NCI-H748 treated with DMSO at 0.1 percent for 48 hours (cell line): ENCODE measurements at regions not wholly inside any gene's neighbourhood (a gene's known extent, or its start where the extent isn't known, plus 50 kb on each side); places are given as distances from the start of the nearest gene placed in this dataset.

Source experiments
- DNase-seq: peaks from one replicate; lab custom pipeline; 2025; lab: John Stamatoyannopoulos, UW

- DNase-seq = no peak
Measured at GRCh38 chr21:38741092-38741949, 64.4 kb upstream of the ETS2 start.

GRCh38 chr21:38741950-38742256 lies 63.8 kb upstream of the ETS2 start:
- DNase-seq = no peak

DNA sequence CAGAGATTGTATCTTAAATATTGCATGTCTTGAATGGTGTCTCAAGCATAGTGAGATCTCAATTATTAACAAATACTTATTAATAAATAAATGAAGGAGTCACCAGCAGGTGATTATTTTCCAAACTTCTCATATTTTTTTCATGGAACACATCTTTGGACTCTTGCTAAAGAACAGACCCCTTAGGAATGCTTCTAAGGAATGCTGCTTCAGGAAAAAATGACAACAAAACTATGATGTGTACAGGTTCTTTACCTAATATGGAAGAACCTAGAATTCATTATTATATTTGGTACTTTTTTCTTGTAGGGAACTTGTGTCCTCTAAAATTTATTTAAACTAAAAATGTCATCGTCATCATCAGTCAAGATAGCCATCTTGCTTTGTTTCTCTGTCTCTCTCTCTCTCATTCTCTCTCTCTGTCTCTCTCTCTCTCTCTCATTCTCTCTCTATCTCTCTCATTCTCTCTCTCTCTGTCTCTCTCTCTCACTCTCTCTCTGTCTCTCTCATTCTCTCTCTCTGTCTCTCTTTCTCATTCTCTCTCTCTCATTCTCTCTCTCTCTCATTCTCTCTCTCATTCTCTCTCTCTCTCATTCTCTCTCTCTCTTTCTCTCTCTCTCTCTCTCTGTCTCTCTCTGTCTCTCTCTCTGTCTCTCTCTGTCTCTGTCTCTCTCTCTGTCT lies 63.0 kb upstream of the ETS2 start:
- no peak for DNase-seq

DNA sequence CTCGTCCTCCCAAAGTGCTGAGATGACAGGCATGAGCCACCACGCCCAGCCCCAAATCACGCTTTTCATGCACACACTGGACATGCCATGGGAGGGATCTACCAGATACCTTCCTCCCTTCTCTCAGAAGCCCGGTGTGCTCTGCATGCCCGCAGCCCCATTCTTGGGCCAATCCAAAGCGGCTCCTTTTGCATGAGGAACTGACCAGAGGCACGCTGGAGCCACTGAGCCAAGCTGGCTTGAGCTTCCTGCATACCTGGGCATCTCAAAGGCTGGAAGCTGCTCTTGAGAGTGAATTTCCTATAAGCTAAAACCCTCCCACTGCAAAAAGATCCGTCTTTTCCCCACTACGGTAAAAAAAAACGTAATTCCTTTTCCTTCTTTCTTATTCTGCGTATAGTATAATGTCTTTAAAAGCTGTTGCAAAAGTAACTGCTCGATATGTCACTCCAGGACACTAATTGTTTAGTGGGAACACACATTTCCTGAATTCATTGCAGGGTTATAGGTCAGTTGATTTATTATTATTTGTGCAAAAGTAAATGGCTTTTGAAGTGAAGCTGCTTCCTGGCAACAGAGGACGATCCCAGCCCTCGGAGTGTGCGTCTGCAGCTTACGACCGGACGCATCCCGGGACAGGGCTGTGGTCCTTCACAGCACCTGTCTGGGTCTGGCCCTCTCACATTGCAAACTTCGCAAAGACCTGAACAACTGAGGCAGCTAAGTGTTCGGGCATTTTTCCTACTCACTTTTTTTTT lies 61.8 kb upstream of the ETS2 start:
- DNase-seq = peak; percentile 34

GRCh38 chr21:38744861-38745260 lies 60.9 kb upstream of the ETS2 start:
- no peak for DNase-seq

DNA sequence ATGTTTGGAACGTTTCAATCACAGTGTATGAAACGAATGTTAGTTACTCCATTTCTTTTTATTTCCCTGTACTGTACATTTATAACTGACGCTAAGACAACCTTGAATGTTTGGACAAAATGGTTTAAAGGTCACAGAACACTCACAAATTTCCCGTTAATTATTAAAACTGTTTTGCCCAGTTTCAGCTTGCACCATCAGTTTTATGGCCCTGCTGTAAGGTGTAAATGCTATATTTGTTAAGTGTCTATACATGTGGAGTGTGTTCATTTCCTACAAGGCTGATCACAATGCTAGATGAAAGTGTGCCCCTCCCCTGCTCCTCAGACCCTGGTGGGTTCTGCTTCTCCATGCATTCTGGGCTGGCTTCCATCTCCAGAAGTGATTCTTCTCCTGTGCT lies 57.9 kb upstream of the ETS2 start:
- DNase-seq = no peak

DNA sequence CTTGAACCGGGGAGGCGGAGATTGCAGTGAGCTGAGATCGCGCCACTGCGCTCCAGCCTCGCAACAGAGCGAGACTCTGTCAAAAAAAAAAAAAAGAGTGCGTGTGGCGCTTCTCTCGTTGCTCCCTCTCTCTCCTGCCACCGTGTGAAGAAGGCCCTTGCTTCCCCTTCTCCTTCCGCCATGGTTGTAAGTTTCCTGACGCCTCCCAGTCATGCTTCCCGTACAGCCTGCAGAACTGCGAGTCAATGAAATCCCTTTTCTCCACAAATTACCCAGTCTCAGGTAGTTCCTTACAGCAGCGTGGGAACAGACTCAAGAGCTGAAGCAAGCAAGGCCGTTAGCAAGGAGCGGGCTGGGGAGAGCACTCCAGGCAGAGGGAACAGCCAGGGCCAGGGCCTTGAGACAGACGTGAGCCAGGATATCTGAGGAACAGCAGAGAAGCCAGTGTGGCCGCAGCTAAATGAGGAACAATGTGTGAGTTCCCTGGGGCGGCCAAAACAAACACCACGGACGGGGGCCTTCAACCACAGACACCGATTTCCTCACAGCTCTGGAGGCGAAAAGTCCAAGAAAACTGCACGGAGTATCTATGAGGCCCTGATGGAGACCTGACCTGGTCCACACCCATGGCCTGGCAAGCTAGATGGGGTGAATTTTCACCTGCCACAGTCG lies 54.2 kb upstream of the ETS2 start:
- DNase-seq = no peak

- no peak for DNase-seq
Measured at GRCh38 chr21:38752051-38752505, 53.7 kb upstream of the ETS2 start.

- DNase-seq = peak; percentile 4
Measured at GRCh38 chr21:38753114-38753513, 52.6 kb upstream of the ETS2 start.

DNA sequence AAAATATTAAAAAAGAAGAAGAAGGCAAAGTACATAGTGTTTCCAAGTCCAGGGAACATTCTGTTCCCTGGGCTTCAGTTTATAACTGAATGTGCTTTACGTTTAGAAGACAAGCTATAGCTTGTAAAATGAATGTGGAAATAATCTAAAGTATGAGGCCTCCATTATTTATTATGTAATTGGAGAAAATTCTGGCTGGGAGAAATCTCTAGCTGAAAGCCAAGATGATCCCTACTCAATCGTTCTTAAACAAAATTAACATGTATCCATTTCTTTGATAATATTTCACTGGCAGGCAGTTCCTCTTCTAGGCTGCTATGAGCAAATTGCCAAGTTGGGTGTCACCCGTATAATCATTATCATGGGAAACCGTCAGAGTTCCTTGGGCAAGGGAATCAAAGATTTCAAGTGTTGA lies 52.2 kb upstream of the ETS2 start:
- DNase-seq = no peak
